ENCODE measurements at regions not wholly inside any gene's neighbourhood (a gene's known extent, or its start where the extent isn't known, plus 50 kb on each side); places are given as distances from the start of the nearest gene placed in this dataset.
A peak's percentile ranks its signal among the peaks of the same experiment; 100 is the strongest.

GRCh38 chr10:110378533-110379108 lies 73.9 kb upstream of the SMNDC1 start:
- no peak for DNase-seq (ENCODE audit: low read depth)
- TF ChIP-seq CTCF (IDR thresholded peaks at IDR 0.05; ENCODE audit: control insufficient read depth, insufficient read depth, low read depth, low read length, missing control alignments), result no peak
- no peak overlapping the region for H3K4me3 ChIP-seq (ENCODE audit: control insufficient read depth, low read depth, low read length)

GRCh38 chr10:110379831-110380230 lies 75.1 kb upstream of the SMNDC1 start:
- no peak for TF ChIP-seq CTCF (IDR thresholded peaks at IDR 0.05; ENCODE audit: control insufficient read depth, insufficient read depth, low read depth, low read length, missing control alignments)
- H3K4me3 ChIP-seq (ENCODE audit: control insufficient read depth, low read depth, low read length), result no peak overlapping the region
- DNase-seq (ENCODE audit: low read depth), result no peak

- DNase-seq (ENCODE audit: low read depth), result no peak
- H3K4me3 ChIP-seq (ENCODE audit: control insufficient read depth, low read depth, low read length), result no peak overlapping the region
- no peak for TF ChIP-seq CTCF (IDR thresholded peaks at IDR 0.05; ENCODE audit: control insufficient read depth, insufficient read depth, low read depth, low read length, missing control alignments)
Observed at GRCh38 chr10:110380293-110380692, 75.6 kb upstream of the SMNDC1 start.

DNA sequence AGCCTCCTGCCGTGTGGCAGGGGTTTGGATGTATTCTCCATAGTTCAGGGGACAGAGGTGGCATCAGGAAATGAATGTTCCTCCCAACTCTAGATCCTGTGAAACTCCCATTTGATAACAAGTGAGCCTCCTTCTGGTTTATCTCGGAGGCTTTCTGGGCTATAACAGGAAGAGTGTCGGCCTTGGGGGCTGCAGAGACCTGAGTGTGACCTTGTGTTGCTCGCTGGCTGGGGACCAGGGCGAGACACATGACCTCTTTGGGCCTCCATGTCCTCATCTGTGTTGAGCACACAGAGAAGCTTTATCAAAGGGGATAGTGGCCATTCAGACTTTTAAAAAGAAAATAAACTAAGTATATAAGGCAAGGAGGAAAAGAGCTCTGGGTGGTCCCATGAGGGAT lies 78.0 kb upstream of the SMNDC1 start:
- H3K4me3 ChIP-seq (ENCODE audit: control insufficient read depth, low read depth, low read length), result no peak overlapping the region
- DNase-seq (ENCODE audit: low read depth), result no peak
- TF ChIP-seq CTCF (IDR thresholded peaks at IDR 0.05; ENCODE audit: control insufficient read depth, insufficient read depth, low read depth, low read length, missing control alignments), result no peak

- no peak overlapping the region for H3K4me3 ChIP-seq (ENCODE audit: control insufficient read depth, low read depth, low read length)
- no peak for TF ChIP-seq CTCF (IDR thresholded peaks at IDR 0.05; ENCODE audit: control insufficient read depth, insufficient read depth, low read depth, low read length, missing control alignments)
- DNase-seq (ENCODE audit: low read depth), result no peak
Observed at GRCh38 chr10:110387617-110387982, 82.9 kb upstream of the SMNDC1 start.

DNA sequence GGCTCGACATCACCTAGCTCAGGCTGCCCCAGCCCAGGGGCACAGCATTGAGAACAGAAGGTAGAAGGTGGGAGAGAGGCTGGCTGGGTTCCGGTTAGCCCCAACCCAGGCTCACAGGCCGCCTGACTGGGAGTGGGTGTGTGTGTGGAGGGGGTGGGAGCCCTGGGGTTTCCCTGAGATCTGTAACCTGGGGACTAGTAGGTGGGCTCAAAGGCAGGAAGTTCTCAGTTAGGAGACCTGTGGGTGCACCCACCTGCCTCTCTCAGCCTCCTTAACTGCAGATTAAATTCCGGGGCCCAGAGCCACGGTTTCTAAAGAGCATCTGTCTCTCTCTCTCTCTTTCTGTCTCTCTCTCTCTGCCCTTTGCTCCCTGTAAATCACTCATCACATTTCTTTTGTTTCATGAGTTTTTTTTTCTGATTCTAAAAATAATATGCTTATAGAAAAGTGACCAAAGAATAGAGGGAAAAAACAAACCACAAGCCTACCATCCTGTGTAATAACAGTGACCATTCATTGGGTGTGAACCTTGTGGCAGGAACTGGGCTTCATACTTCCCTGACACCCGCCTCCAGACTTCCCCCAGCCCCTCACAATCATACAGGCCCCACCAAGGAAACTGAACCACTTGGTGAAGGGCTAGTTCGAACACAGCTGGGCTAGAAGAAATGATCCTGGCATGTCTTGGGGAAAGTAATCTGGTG lies 83.4 kb upstream of the SMNDC1 start:
- DNase-seq (ENCODE audit: low read depth), result peak; percentile 21
- H3K4me3 ChIP-seq (ENCODE audit: control insufficient read depth, low read depth, low read length), result no peak overlapping the region
- no peak for TF ChIP-seq CTCF (IDR thresholded peaks at IDR 0.05; ENCODE audit: control insufficient read depth, insufficient read depth, low read depth, low read length, missing control alignments)
